Spleen (tissue), 7 donors: ENCODE measurements at regions not wholly inside any gene's neighbourhood (a gene's known extent, or its start where the extent isn't known, plus 50 kb on each side); places are given as distances from the start of the nearest gene placed in this dataset.

Experiments used
- POLR2A ChIP-seq, 3 donors: fragments of 450-650 bp; IDR thresholded peaks; one replicate each; pipeline ENCODE4 v1.5.1; 2017; ENCODE audit warnings: antibody characterized with exemption in 3 of 3, mild to moderate bottlenecking in 1 of 3
- TF ChIP-seq, protein P1 (sequence below), 11 experiments: fragments of 200-600 bp in 7 of 11; fragments of 450-650 bp in 4 of 11; sonication (generic) in 4 of 11; IDR thresholded peaks in 8 of 11; conservative IDR thresholded peaks in 3 of 11; 1 replicate in 7 of 11; 2 replicates in 4 of 11; pipeline versions ENCODE4 v1.4.0 to v1.8.0; 2016 to 2021; ENCODE audit warnings: antibody characterized with exemption in 11 of 11, inconsistent platforms in 4 of 11, mild to moderate bottlenecking in 1 of 11
- donor health status: DM: no; HTN: no; CAD: no; lungs with moderate emphysema.
- donor health status: DM: no; HTN: no; CAD: no.
- donor health status: DM: no; HTN: no; CAD: no.

- TF ChIP-seq, protein P1, sequence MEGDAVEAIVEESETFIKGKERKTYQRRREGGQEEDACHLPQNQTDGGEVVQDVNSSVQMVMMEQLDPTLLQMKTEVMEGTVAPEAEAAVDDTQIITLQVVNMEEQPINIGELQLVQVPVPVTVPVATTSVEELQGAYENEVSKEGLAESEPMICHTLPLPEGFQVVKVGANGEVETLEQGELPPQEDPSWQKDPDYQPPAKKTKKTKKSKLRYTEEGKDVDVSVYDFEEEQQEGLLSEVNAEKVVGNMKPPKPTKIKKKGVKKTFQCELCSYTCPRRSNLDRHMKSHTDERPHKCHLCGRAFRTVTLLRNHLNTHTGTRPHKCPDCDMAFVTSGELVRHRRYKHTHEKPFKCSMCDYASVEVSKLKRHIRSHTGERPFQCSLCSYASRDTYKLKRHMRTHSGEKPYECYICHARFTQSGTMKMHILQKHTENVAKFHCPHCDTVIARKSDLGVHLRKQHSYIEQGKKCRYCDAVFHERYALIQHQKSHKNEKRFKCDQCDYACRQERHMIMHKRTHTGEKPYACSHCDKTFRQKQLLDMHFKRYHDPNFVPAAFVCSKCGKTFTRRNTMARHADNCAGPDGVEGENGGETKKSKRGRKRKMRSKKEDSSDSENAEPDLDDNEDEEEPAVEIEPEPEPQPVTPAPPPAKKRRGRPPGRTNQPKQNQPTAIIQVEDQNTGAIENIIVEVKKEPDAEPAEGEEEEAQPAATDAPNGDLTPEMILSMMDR (IDR thresholded peaks at IDR 0.05 in 8 of 11, conservative IDR thresholded peaks at IDR 0.05 in 3 of 11), result no peak
- no peak for TF ChIP-seq POLR2A (IDR thresholded peaks at IDR 0.05)
These were observed 84.0 kb upstream of the TDRD3 start for GRCh38 chr13:60312851-60313505.
